ENCODE measurements at regions not wholly inside any gene's neighbourhood (a gene's known extent, or its start where the extent isn't known, plus 50 kb on each side); places are given as distances from the start of the nearest gene placed in this dataset.

- no peak for DNase-seq
- Mint-ChIP-seq H3K4me3 (ENCODE audit: low read depth, unreplicated experiment) (no peak overlapping the region), H3K27ac (ENCODE audit: unreplicated experiment) (no peak overlapping the region), H3K9me3 (ENCODE audit: low read depth, unreplicated experiment) (no peaks in the 10 kb centered on the region), H3K27me3 (ENCODE audit: unreplicated experiment) (peaks cover 3% of the 10 kb centered on the region), H3K36me3 (ENCODE audit: insufficient read depth, unreplicated experiment) (no peaks in the 10 kb centered on the region), H3K4me1 (ENCODE audit: low read depth, unreplicated experiment) (no peaks in the 10 kb centered on the region)
- BruUV-seq (replicated peaks): no TSS peak
- intact Hi-C loops (cut with micrococcal nuclease; ENCODE audit: unreplicated experiment): no loop called here
- TF ChIP-seq CTCF (IDR thresholded peaks at IDR 0.05; ENCODE audit: unreplicated experiment): no peak
- CTCF ChIA-PET: no interaction called here
Observed at GRCh38 chr11:111120161-111120560, 125.4 kb upstream of the POU2AF2 start.

DNA sequence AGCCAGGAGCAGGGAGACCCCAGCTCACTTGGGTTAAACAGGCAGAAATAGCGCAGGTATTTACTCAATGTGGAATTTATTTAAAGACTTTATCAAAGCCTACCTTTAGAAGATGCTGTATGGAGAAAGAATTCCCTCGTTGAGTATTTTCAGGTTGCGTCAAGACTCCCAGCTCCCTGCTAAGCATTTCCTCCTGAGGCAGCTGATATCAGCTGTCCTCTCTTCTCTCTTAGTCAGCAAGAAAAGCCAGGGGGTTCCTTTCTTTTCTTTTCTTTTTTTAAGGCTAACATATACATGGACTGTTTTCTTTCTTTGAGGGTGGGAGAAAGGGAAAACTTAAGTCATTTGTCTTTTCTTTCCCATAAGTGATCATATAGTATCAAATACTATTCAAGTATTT is 125.8 kb upstream of the POU2AF2 start:
- intact Hi-C loops (cut with micrococcal nuclease; ENCODE audit: unreplicated experiment): no loop called here
- no peak overlapping the region for H3K27ac Mint-ChIP-seq (ENCODE audit: unreplicated experiment)

DNA sequence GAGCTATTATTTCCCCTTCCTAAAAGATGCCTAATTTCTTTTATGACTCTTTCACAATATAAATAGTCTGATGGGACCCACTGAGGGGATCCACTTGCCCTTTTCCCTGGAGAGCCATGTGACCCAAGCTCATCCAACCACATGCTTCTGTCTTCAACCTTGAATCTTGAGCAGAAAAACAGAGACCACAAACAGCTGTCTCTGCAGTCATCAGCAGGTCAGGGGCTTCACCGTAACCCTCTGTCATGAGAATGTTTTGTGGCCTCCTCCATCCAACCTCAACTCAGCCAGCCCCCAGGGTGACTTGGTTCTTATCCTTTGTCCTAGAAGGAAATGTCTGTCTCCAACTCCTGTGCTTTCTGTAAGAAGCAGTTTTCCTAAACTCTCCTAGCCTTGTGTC is 129.6 kb upstream of the POU2AF2 start:
- TF ChIP-seq CTCF (IDR thresholded peaks at IDR 0.05; ENCODE audit: unreplicated experiment): no peak
- intact Hi-C loops (cut with micrococcal nuclease; ENCODE audit: unreplicated experiment): no loop called here
- no peak overlapping the region for H3K27ac Mint-ChIP-seq (ENCODE audit: unreplicated experiment)
- CTCF ChIA-PET: no interaction called here
- no peak overlapping the region for H3K4me3 Mint-ChIP-seq (ENCODE audit: low read depth, unreplicated experiment)
- BruUV-seq (replicated peaks): no TSS peak
- H3K36me3 Mint-ChIP-seq (ENCODE audit: insufficient read depth, unreplicated experiment): no peaks in the 10 kb centered on the region
- H3K9me3 Mint-ChIP-seq (ENCODE audit: low read depth, unreplicated experiment): no peaks in the 10 kb centered on the region
- H3K4me1 Mint-ChIP-seq (ENCODE audit: low read depth, unreplicated experiment): no peaks in the 10 kb centered on the region
- no peak for DNase-seq
- peaks cover 13% of the 10 kb centered on the region for H3K27me3 Mint-ChIP-seq (ENCODE audit: unreplicated experiment)

More for the DNA sequence above, 125.8 kb upstream of the POU2AF2 start:
- no peak for TF ChIP-seq CTCF (IDR thresholded peaks at IDR 0.05; ENCODE audit: unreplicated experiment)
- Mint-ChIP-seq H3K27me3 (ENCODE audit: unreplicated experiment) (peaks cover 7% of the 10 kb centered on the region), H3K36me3 (ENCODE audit: insufficient read depth, unreplicated experiment) (no peaks in the 10 kb centered on the region), H3K4me1 (ENCODE audit: low read depth, unreplicated experiment) (no peaks in the 10 kb centered on the region), H3K9me3 (ENCODE audit: low read depth, unreplicated experiment) (no peaks in the 10 kb centered on the region), H3K4me3 (ENCODE audit: low read depth, unreplicated experiment) (no peak overlapping the region)
- CTCF ChIA-PET: no interaction called here
- no TSS peak for BruUV-seq (replicated peaks)
- no peak for DNase-seq

DNA sequence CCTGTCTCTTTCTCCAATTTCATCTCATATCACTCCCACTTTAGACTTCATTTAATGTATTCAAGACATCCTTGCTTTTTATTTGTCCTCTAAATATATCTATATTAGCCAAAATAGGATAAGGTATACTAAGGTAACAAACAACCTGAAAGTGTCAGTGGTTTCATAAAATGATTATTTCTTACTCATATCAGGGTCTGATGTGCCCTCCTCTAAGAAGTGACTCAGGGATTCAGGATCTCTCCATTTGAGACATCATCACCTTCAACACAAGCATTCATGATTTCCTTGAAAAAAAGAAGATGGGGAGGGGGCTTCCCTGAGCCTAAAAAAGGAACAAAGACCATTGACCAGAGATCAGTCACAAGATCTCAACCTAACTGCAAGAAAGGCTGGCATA is 131.4 kb upstream of the POU2AF2 start:
- no peak overlapping the region for H3K4me3 Mint-ChIP-seq (ENCODE audit: low read depth, unreplicated experiment)
- DNase-seq: no peak
- TF ChIP-seq CTCF (IDR thresholded peaks at IDR 0.05; ENCODE audit: unreplicated experiment): no peak
- BruUV-seq (replicated peaks): no TSS peak
- CTCF ChIA-PET: no interaction called here
- H3K9me3 Mint-ChIP-seq (ENCODE audit: low read depth, unreplicated experiment): no peaks in the 10 kb centered on the region
- H3K27ac Mint-ChIP-seq (ENCODE audit: unreplicated experiment): no peak overlapping the region
- H3K4me1 Mint-ChIP-seq (ENCODE audit: low read depth, unreplicated experiment): no peaks in the 10 kb centered on the region
- peaks cover 13% of the 10 kb centered on the region for H3K27me3 Mint-ChIP-seq (ENCODE audit: unreplicated experiment)
- H3K36me3 Mint-ChIP-seq (ENCODE audit: insufficient read depth, unreplicated experiment): no peaks in the 10 kb centered on the region
- intact Hi-C loops (cut with micrococcal nuclease; ENCODE audit: unreplicated experiment): no loop called here

- DNase-seq: no peak
- H3K27ac Mint-ChIP-seq (ENCODE audit: unreplicated experiment): no peak overlapping the region
- H3K4me3 Mint-ChIP-seq (ENCODE audit: low read depth, unreplicated experiment): no peak overlapping the region
- H3K9me3 Mint-ChIP-seq (ENCODE audit: low read depth, unreplicated experiment): no peaks in the 10 kb centered on the region
- intact Hi-C loops (cut with micrococcal nuclease; ENCODE audit: unreplicated experiment): no loop called here
- BruUV-seq (replicated peaks): no TSS peak
- no peaks in the 10 kb centered on the region for H3K36me3 Mint-ChIP-seq (ENCODE audit: insufficient read depth, unreplicated experiment)
- no peak for TF ChIP-seq CTCF (IDR thresholded peaks at IDR 0.05; ENCODE audit: unreplicated experiment)
- no peaks in the 10 kb centered on the region for H3K4me1 Mint-ChIP-seq (ENCODE audit: low read depth, unreplicated experiment)
- peaks cover 13% of the 10 kb centered on the region for H3K27me3 Mint-ChIP-seq (ENCODE audit: unreplicated experiment)
- CTCF ChIA-PET: interaction anchor here (0.6 kb wide), 1 partner anchor 823 kb away, joined by 3 read pairs; no protein-coding TSS in a partner anchor
Observed at GRCh38 chr11:111112614-111113013, 132.9 kb upstream of the POU2AF2 start.

All from Calu3 (cell line).